ENCODE measurements at regions not wholly inside any gene's neighbourhood (a gene's known extent, or its start where the extent isn't known, plus 50 kb on each side); places are given as distances from the start of the nearest gene placed in this dataset.

- no TSS peak for BruUV-seq (replicated peaks)
- Mint-ChIP-seq H3K27me3 (ENCODE audit: unreplicated experiment) (no peaks in the 10 kb centered on the region), H3K27ac (ENCODE audit: unreplicated experiment) (no peak overlapping the region), H3K9me3 (ENCODE audit: low read depth, unreplicated experiment) (no peaks in the 10 kb centered on the region), H3K4me1 (ENCODE audit: low read depth, unreplicated experiment) (no peaks in the 10 kb centered on the region), H3K36me3 (ENCODE audit: insufficient read depth, unreplicated experiment) (no peaks in the 10 kb centered on the region), H3K4me3 (ENCODE audit: low read depth, unreplicated experiment) (no peak overlapping the region)
- TF ChIP-seq CTCF (IDR thresholded peaks at IDR 0.05; ENCODE audit: unreplicated experiment) = no peak
- DNase-seq = no peak
- CTCF ChIA-PET = no interaction called here
- intact Hi-C loops (cut with micrococcal nuclease; ENCODE audit: unreplicated experiment) = no loop called here
These were observed 492.0 kb upstream of the AKR1E2 start for GRCh38 chr10:4334015-4334414.

- no peaks in the 10 kb centered on the region for H3K9me3 Mint-ChIP-seq (ENCODE audit: low read depth, unreplicated experiment)
- no peaks in the 10 kb centered on the region for H3K27me3 Mint-ChIP-seq (ENCODE audit: unreplicated experiment)
- H3K4me1 Mint-ChIP-seq (ENCODE audit: low read depth, unreplicated experiment) = no peaks in the 10 kb centered on the region
- intact Hi-C loops (cut with micrococcal nuclease; ENCODE audit: unreplicated experiment) = no loop called here
- no peak overlapping the region for H3K27ac Mint-ChIP-seq (ENCODE audit: unreplicated experiment)
- no peaks in the 10 kb centered on the region for H3K36me3 Mint-ChIP-seq (ENCODE audit: insufficient read depth, unreplicated experiment)
- BruUV-seq (replicated peaks) = no TSS peak
- TF ChIP-seq CTCF (IDR thresholded peaks at IDR 0.05; ENCODE audit: unreplicated experiment) = no peak
- DNase-seq = no peak
- CTCF ChIA-PET = no interaction called here
- H3K4me3 Mint-ChIP-seq (ENCODE audit: low read depth, unreplicated experiment) = no peak overlapping the region
These were observed 492.5 kb upstream of the AKR1E2 start for GRCh38 chr10:4333459-4333894.

GRCh38 chr10:4332764-4333458, 493.1 kb upstream of the AKR1E2 start:
- no peak for DNase-seq
- Mint-ChIP-seq H3K9me3 (ENCODE audit: low read depth, unreplicated experiment) (no peaks in the 10 kb centered on the region), H3K4me3 (ENCODE audit: low read depth, unreplicated experiment) (no peak overlapping the region), H3K36me3 (ENCODE audit: insufficient read depth, unreplicated experiment) (no peaks in the 10 kb centered on the region), H3K27ac (ENCODE audit: unreplicated experiment) (no peak overlapping the region), H3K4me1 (ENCODE audit: low read depth, unreplicated experiment) (no peaks in the 10 kb centered on the region), H3K27me3 (ENCODE audit: unreplicated experiment) (no peaks in the 10 kb centered on the region)
- CTCF ChIA-PET = no interaction called here
- no TSS peak for BruUV-seq (replicated peaks)
- intact Hi-C loops (cut with micrococcal nuclease; ENCODE audit: unreplicated experiment) = no loop called here
- no peak for TF ChIP-seq CTCF (IDR thresholded peaks at IDR 0.05; ENCODE audit: unreplicated experiment)

DNA sequence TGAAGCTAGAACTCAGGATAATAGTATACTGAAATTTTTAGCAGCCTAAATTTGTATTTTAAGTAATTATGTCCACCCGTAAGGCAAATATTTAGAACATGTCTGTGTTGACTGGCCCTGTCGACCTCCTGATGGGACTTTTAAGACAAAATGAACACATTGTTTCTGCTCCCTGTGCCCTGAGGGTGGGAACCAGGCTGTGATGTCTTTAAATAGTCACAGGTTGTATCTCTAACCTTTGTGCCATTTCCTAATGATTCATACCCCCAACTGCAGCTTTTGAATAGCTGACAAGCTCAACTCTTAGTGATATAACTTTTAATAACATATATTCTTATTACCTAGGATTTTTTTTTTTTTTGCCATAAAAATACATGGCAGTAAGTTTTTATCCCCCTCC, 494.9 kb upstream of the AKR1E2 start:
- Mint-ChIP-seq H3K36me3 (ENCODE audit: insufficient read depth, unreplicated experiment) (no peaks in the 10 kb centered on the region), H3K9me3 (ENCODE audit: low read depth, unreplicated experiment) (no peaks in the 10 kb centered on the region), H3K4me3 (ENCODE audit: low read depth, unreplicated experiment) (no peak overlapping the region), H3K4me1 (ENCODE audit: low read depth, unreplicated experiment) (no peaks in the 10 kb centered on the region), H3K27me3 (ENCODE audit: unreplicated experiment) (no peaks in the 10 kb centered on the region), H3K27ac (ENCODE audit: unreplicated experiment) (no peak overlapping the region)
- intact Hi-C loops (cut with micrococcal nuclease; ENCODE audit: unreplicated experiment) = no loop called here
- CTCF ChIA-PET = no interaction called here
- BruUV-seq (replicated peaks) = no TSS peak
- no peak for TF ChIP-seq CTCF (IDR thresholded peaks at IDR 0.05; ENCODE audit: unreplicated experiment)
- DNase-seq = no peak

All from Calu3 (cell line).